Dedifferentiated amniotic fluid mesenchymal stem cell (primary cell): ENCODE measurements at regions not wholly inside any gene's neighbourhood (a gene's known extent, or its start where the extent isn't known, plus 50 kb on each side); places are given as distances from the start of the nearest gene placed in this dataset.
A peak's percentile ranks its signal among the peaks of the same experiment; 100 is the strongest.

Experiments used
- DNase-seq: peaks from one replicate; pipeline ENCODE4 v3.0.0-alpha.2; 2016; ENCODE audit errors: extremely low spot score

DNA sequence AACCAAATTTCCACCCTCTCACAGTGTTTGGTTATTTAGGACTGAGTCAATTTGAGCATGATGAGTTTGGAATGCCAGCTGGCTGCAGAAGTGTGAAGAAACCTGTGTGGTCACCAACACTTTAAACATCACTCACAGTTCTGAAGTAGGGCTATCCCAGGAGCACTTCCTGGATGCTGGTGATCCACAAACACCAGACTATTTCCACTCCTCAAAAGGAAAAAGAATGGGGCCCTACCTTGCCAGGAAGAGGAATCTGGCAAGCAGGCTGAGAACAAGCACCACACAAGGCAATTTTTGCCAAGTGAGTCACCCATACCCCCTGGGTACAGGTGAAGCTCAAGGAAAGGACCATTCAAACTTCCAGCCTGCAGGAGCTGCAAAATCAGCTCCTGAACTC, 294.2 kb upstream of the PTGER4 start:
- DNase-seq, result no peak

DNA sequence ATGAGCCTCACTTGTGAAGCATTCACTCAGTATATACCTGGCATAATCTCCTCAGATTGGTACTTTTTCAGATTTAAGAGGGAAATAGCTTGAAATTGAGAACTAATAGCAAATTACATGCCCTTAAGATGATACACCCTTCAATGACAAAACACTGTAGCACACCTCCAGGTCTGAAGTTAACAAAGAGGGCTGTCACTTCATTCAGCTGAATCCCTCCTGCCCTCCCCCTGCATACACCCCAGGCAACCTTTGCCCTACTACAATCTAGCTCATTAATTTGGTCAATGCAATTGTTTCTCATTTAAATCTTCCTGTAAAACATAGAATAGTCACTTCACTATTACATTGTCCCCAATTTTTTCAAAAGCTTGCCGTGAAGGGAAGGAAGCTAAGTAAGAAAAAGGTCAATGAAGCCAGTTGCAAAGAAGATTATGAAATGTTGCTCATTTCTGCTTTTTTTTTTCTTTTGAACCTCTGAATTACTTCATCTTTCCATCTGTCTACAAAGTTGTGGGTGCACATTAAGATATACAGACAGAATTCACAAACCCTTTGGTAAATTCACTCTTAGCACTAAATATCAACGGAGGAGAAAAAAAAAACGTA, 294.8 kb upstream of the PTGER4 start:
- DNase-seq, result no peak

DNA sequence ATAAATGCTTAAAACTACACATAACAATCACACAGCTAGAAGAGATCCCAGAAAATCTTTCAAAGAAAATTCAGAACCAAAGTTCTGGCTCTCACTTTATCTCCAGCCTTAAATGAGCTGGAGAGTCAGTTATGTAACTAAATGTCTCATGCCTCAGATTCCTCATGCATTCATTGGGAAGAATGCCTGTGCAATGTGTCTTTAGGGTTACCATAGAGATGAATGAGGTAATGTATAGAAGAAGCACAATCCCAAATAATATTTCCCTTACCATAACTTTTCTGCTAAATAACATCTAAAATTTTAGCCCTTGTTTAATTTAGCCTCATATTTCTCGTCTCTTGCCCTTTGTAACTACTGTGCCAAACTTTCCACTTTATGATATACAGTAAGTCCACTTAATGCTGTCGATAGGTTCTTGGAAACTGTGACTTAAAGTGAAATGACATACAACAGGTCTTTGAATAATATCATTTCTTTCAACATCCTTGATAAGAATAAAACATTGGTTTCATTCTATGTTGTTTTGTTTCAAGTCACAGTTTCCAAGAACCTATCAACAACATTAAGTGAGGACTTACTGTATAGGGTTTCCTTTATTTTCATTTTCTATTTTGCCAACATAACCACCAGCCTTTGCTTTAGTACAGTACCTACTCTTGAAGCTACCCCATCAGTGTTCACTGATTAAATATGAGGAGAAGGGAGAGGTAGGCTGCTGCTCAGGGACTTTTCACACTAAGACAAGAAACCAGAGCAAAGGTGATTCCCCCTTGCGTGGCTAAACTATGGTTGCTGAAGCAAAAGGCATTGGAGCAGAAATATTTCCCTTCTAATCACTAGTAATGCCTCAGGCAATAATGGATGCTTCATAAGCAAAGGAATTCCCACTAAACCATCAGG, 295.7 kb upstream of the PTGER4 start:
- peak; percentile 88 for DNase-seq

DNA sequence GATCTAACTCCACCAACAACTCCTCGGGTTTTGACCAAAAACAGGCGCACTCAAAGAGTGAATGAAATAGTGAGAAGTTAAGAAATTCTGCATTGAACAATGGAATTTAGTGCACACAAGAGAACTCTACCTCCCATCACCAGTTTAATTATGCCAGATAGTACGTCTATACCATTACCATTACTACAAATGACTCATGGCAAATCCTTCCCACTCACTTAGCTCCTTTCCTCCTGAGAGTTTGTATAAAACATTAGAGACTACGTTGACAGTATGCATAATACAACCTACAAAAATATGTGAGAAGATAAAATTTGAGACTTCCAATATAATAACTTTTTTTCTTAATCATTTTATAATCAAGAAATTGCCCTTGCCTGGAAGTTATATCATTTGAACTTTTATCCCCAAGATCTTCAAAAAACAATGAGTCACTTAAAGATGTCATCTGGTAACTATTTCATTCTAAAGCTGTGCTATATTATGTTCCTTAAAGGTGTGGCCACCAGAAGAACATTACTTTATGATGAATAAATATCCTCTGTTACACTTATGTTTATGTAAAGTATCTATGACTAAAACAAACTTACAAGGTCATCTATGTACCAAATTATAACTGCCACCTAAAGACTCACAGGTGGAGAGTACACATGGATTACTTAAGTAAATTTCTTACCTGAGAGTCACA, 297.9 kb upstream of the PTGER4 start:
- DNase-seq, result no peak

DNA sequence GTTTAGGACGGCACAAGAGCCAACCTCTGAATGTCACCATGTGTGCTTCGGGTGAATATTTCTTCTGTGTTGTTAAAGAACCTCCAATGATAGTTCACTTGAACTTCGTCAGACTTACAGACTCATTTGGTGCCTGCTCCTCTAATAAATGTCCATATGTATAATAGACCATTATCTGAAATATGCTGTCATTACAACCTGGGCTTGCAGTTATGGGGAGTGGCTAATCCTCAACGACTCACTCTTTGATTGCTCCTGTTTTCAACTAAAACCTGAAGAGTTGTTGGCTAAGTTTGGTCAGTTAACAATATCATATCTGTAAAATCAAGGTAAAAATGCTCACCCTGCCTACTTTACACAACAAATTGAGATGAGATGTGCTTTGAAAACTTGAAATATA, 298.7 kb upstream of the PTGER4 start:
- no peak for DNase-seq

DNA sequence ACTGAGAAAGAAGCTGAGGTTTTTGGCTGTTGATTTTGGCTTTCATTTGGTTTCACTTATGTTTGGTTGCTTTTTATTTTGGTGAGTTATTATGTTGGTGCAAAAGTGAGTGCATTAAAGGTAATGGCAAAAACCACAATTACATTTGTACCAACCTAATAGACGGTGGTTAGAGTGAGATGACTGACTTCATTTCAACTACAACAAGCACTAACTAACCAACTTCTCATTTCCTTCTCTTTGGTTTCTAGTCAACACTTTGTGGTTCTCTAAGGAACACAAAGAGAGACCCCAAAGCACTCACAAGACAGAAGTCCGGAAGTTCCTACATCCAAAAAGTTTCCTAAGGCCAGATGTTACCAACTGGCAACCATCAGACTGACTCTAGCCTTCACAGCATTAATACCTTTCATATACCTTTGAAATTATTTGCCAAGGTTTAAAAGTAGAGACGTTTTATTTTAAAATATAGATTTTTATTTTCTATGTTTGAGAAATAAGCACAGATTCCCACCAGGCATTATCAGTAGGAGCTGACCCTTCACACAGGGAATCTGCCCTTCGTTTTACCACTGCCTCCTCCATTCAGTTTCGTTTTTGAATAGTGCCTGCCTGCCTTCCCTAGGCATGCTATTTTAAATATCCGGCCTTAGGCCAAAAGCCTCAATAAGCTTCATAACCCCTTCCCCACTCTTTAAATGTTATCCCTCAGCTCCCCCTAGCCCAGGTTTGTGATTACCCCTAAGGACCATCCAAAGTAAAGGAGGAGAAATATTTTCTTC, 301.1 kb upstream of the PTGER4 start:
- no peak for DNase-seq

DNA sequence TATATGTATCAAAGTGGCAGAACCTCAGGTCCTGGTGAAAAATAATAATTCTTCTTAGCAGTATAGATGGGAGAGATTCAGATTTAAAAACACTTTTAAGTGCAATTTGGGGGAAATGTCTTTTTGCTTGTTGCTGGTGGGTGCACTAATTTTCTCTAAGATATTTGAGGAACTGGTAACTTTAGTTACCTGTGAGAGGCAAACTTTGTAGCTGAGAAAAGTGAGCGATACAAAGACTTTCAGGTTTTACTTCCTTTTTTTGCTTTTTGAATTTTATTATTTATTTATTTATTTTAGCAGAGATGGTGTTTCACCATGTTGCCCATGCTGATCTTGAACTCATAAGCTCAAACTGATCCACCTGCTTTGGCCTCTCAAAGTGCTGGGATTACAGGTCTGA, 303.1 kb upstream of the PTGER4 start:
- no peak for DNase-seq

DNA sequence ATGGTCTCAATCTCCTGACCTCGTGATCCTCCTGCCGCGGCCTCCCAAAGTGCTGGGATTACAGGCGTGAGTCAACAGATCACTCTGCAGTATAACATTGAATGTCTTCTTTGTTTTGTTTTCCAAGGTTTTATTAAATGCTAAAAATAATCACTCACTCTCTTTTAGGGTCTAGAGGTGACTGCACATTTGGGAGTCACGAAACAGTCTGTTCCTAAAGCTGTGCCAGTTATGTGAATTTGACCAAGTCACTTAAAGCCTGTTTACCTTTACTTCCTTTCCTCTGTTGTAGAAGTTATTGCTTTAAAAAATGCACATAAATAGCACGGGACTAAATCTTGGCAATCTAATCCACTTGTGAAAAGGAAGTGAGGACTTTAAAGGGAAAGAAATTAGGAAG, 304.9 kb upstream of the PTGER4 start:
- DNase-seq, result no peak

DNA sequence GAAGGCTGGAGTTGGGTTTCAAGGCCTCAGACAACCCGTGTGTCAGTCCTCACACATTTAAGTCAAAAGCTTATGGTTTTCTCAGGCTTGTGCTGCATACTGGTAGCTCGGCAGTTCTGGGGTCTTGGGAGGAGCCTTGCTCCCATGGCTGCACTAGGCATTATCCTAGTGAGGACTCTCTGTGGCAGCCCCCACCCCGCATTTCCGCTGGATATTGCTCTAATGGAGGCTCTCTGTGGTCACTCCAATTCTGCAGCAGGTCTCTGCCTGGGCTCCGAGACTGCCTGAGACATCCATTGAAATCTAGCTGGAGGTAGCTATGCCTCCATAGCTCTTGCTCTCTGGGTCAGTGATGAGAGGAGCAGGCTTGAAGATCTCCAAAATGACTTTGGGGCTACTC, 311.5 kb upstream of the PTGER4 start:
- DNase-seq, result no peak

DNA sequence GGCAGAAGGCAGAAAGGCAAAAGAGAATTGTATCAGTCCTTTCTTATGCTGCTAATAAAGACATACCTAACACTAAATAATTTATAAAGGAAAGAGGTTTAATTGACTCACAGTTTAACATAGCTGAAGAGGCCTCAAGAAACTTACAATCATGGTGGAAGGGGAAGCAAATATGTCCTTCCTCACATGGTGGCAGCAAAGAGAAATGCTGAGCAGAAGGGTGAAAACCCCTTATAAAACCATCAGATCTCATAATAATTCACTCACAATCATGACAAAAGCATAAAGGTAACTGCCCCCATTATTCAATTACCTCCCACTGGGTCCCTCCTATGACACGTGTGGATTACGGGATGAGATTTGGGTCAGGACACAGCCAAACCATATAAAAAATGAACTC, 312.5 kb upstream of the PTGER4 start:
- DNase-seq, result no peak

DNA sequence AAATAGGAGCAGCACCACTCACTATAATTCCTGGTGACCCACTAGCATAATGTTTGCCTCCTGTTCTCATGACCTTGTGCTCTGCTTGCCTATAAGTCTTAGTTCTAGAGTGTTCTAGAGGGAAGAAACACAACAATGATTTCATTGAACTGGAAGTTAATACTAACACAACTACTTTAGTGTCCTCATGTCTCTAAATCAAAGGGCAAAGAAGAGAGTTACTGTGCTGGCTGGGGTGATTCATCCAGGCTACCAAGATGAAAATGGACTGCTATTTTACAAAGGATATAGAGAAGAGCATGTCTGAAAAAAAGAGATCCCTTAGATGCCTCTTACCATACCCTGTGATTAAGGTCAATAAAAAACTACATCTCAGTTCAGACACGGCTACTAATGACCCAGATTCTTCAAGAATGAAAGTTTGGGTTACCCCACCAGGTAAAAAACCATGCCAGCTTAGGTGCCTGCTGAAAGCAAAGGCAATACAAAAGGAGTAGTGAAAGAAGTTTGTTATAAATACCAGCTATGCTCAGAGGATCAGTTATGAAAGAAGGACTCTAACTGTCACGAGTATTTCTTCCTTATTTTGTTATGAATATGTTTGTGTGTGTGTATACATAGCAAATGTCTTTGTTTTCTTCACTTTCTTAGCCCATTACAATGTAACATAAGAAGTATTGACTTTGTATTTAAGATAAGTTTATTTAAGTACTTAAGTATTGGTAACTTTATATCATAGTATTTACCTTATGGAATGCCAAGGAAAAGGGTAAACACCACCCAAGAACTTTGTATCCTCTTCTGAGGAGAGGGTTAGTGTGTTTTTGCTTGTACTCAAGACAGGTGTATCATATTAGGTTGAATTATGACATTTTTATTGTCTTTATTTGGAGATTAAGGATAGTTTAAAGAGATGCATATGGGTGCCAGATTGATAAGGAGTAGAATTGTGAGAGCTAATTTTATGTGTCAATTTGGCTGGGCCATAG, 314.1 kb upstream of the PTGER4 start:
- no peak for DNase-seq

DNA sequence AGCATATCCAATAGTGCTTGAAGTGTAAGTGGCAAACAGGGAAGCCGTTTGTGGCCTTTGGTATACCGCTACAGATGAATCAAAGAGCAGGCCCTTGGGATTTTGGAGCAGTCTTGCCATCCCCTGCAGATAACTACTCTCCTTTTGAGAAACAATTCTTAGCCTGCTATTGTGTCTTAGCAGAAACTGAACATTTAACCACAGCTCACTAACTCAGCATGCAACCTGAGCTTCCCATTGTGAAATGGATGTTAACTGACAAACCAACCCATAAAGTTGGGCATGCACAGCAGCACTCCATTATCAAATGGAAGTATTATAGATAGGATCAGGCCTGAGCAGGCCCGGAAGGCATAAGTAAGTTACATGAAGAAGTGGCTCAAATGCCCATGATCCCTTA, 315.3 kb upstream of the PTGER4 start:
- DNase-seq, result no peak

DNA sequence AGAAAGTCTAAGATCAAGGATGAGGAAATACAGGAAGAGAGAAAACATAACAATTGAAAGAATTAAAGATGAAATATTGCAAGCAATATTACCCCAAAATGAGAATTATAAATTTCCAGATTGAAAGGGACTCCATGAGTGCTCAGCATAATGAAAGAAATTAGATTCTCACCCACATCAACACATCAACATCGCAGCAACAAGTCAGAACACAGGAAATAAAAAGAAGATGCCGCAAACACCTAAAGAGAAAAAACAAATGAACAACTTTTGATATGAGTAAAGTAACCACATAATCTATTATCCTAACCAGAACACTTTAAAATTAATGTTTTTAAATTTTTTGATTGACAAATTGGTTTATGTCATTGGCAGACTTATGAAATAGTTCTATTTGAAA, 318.3 kb upstream of the PTGER4 start:
- DNase-seq, result no peak

DNA sequence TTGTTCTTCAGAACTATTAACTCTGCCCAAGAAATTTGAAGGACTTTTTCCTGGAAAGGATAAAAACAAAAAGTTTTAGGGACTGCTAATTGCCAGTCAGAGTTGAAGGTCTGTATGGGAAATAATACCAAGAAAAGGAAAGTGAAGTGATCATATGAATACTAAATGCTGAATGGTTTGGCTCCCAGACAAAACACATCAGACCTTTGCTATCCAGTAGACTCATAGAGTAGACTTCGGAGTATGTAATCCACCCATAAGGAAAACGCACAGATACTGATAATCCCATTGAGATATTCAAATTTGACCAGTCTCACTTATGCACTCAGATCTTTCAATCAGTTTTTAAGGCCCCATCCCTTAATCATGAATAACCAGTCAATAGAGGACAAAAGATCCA, 319.0 kb upstream of the PTGER4 start:
- DNase-seq, result no peak

DNA sequence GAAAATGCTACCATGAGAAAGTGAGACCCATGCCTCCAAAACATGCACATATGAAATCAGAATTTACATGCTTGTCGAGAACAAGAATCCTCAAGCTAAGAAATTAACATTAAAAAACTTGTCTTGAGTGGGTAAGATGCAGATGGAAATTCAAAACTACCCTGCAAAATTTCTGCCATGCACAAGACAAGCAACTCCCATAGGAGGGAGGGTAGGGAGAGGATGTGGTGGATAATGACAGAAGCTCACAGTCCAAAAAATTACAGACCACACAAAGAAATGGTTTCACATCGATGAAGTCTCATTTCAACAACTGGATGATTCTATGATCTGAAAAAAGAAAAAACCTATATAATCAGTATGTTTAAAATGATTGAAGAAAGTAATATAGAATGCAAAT, 319.9 kb upstream of the PTGER4 start:
- no peak for DNase-seq

DNA sequence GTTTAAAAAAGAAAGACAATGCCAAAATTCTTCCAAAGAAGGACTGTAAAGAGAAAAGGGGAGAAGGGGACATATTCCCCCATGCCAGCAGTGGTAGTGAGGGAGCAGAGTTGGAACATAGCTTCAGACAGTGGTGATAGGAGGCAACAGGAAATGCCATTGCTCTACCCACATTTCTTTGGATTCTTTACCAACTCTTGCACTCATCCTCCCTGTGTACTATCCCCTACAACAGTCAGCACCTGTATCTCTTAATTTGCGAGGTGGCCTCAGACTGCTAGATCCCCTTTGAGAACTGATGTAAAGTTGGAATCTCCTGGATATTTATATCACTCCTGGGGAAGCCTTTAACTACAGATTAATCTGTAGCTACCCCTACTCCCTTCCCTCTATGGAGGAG, 320.6 kb upstream of the PTGER4 start:
- no peak for DNase-seq

DNA sequence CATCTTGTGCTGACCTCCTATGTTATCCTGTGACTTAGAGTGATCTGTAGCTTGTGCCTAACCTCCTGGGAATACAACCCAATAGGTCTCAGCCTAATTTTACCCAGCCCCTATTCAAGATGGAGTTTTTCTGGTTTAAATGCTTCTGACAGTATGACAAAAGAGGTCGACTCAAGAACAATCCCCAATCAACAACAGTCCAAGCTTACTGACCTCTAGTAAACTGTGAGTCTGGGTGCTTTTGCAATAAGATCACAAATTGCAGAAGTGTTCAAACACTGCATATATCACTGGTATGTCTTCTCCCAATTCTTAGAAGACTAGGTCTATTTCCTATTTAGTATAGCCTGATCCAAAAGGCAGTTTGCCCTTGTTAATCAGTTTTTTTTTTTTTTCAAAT, 323.5 kb upstream of the PTGER4 start:
- no peak for DNase-seq

DNA sequence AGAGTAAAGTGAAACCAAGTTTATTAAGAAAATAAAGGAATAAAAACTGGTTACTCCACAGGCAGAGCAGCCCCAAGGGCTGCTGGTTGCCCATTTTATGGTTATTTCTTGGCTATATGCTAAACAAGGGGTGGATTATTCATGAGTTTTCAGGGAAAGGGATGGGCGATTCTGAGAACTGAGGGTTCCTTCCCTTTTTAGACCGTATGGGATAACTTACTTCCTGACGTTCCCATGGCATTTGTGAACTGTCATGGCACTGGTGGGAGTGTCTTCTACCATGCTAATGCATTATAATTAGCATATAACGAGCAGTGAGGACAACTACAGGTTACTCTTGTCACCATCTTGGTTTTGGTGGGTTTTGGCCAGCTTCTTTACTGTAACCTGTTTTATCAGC, 323.9 kb upstream of the PTGER4 start:
- no peak for DNase-seq

DNA sequence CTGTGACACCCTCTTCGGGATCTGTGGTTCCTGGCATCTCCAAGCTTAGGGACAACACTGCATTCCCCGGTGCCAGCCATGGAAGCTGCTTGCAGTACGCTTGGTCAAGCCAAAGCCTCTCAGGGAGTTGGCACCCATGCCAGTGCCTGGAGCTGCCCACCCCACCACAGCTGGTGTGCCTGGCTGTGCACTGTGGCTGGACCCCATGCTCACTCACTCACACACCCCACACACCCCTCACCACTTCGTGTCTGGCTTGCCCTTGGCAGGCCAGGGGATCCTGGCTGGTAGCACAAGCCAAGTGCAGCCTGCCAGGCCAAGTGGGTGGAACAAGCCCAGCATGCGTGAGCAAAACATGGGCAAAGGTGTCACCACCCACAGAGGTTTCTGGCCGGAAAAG, 324.5 kb upstream of the PTGER4 start:
- DNase-seq, result no peak

DNA sequence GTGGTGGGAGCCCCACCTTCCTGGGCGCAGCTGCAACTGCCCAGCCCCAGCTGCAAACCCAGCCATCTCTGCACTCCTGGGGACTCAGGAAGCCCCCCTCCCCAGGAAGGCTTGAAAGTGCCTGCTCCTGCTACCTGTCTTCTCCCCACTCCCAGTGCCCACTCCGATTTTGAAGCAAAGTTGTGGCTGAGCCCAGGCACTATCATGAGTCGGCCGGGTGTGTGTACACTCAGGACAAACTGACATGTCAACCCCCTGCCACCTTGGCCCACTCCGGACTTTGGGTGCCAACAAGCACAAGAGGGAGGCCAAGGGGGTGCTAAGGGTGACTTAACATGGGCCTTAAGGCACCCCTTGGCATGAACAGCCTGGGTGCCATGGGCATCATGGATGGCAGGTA, 325.5 kb upstream of the PTGER4 start:
- DNase-seq, result no peak

DNA sequence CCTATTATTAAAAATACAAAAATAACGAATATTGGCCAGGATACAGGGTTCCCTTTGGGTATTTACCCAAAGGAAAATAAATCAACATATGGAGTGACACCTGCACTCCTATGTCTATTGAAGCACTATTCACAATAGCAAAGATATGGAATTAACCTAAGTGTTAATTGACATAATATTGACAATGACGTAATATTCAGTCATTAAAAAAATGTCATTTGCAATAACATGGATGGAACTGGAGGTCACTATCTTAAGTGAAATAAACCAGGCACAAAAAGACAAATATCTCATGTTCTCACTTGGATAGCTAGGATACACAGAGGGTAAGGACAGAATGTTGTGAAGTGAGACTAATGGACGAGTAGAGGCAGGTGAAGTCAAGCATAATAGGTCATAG, 326.3 kb upstream of the PTGER4 start:
- DNase-seq, result no peak
